ENCODE measurements at regions not wholly inside any gene's neighbourhood (a gene's known extent, or its start where the extent isn't known, plus 50 kb on each side); places are given as distances from the start of the nearest gene placed in this dataset.

DNA sequence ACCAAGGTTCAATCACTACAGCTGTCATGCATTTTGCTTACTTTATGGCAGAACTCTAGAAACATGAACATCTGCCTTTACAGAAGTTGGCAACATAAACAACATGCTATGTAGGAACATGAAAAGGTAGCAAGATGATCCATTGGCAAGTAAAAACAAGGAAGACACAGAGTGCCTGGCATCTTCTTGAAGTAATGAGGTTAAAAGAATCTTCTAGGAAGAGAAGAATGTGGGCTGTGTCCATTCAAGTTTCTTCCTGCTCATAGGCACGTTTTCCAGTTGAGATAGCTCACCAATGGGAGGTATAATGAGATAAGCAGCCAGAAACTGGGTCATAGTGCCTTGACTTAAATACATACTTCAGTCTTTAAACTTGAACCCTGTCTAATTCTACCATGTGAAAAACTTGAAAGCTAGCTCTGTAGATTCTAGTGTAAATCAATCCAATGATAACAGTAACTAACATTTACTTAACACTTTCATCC is 109.4 kb upstream of the PRLR start:
- Histone ChIP-seq H3K9me3 (no peaks in the 10 kb centered on the region), H3K4me1 (no peaks in the 10 kb centered on the region), H3K27ac (no peak overlapping the region), H3K4me3 (no peak overlapping the region), H3K27me3 (no peaks in the 10 kb centered on the region), H3K36me3 (no peaks in the 10 kb centered on the region)
- intact Hi-C loops (cut with DNase I) = no loop called here
- no peak for DNase-seq (ENCODE audit: low spot score in 2 of 2)
- TF ChIP-seq, protein P1, sequence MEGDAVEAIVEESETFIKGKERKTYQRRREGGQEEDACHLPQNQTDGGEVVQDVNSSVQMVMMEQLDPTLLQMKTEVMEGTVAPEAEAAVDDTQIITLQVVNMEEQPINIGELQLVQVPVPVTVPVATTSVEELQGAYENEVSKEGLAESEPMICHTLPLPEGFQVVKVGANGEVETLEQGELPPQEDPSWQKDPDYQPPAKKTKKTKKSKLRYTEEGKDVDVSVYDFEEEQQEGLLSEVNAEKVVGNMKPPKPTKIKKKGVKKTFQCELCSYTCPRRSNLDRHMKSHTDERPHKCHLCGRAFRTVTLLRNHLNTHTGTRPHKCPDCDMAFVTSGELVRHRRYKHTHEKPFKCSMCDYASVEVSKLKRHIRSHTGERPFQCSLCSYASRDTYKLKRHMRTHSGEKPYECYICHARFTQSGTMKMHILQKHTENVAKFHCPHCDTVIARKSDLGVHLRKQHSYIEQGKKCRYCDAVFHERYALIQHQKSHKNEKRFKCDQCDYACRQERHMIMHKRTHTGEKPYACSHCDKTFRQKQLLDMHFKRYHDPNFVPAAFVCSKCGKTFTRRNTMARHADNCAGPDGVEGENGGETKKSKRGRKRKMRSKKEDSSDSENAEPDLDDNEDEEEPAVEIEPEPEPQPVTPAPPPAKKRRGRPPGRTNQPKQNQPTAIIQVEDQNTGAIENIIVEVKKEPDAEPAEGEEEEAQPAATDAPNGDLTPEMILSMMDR (IDR thresholded peaks at IDR 0.05) = no peak

GRCh38 chr5:35339006-35339405 is 108.7 kb upstream of the PRLR start:
- no peaks in the 10 kb centered on the region for H3K9me3 ChIP-seq
- no peak for DNase-seq (ENCODE audit: low spot score in 2 of 2)
- H3K27ac ChIP-seq = no peak overlapping the region
- H3K36me3 ChIP-seq = no peaks in the 10 kb centered on the region
- H3K4me3 ChIP-seq = no peak overlapping the region
- TF ChIP-seq, protein P1 (IDR thresholded peaks at IDR 0.05) = no peak
- no peaks in the 10 kb centered on the region for H3K4me1 ChIP-seq
- H3K27me3 ChIP-seq = no peaks in the 10 kb centered on the region
- intact Hi-C loops (cut with DNase I) = no loop called here

GRCh38 chr5:35338157-35338453 is 107.8 kb upstream of the PRLR start:
- no peak overlapping the region for H3K4me3 ChIP-seq
- H3K36me3 ChIP-seq = no peaks in the 10 kb centered on the region
- intact Hi-C loops (cut with DNase I) = no loop called here
- no peaks in the 10 kb centered on the region for H3K27me3 ChIP-seq
- H3K9me3 ChIP-seq = no peaks in the 10 kb centered on the region
- H3K27ac ChIP-seq = no peak overlapping the region
- H3K4me1 ChIP-seq = no peaks in the 10 kb centered on the region
- TF ChIP-seq, protein P1 (IDR thresholded peaks at IDR 0.05) = no peak
- no peak for DNase-seq (ENCODE audit: low spot score in 2 of 2)

- no peaks in the 10 kb centered on the region for H3K4me1 ChIP-seq
- intact Hi-C loops (cut with DNase I) = no loop called here
- TF ChIP-seq, protein P1 (IDR thresholded peaks at IDR 0.05) = no peak
These were observed 107.3 kb upstream of the PRLR start for GRCh38 chr5:35337340-35338156.

GRCh38 chr5:35336230-35336629 is 105.9 kb upstream of the PRLR start:
- intact Hi-C loops (cut with DNase I) = no loop called here
- no peaks in the 10 kb centered on the region for H3K27me3 ChIP-seq

More at GRCh38 chr5:35337340-35338156, 107.3 kb upstream of the PRLR start:
- no peaks in the 10 kb centered on the region for H3K9me3 ChIP-seq
- no peaks in the 10 kb centered on the region for H3K36me3 ChIP-seq
- no peak overlapping the region for H3K4me3 ChIP-seq
- no peaks in the 10 kb centered on the region for H3K27me3 ChIP-seq
- DNase-seq (ENCODE audit: low spot score in 2 of 2) = no peak
- no peak overlapping the region for H3K27ac ChIP-seq

More at GRCh38 chr5:35336230-35336629, 105.9 kb upstream of the PRLR start:
- DNase-seq (ENCODE audit: low spot score in 2 of 2) = no peak
- H3K9me3 ChIP-seq = no peaks in the 10 kb centered on the region
- H3K27ac ChIP-seq = no peak overlapping the region
- no peaks in the 10 kb centered on the region for H3K4me1 ChIP-seq
- no peak overlapping the region for H3K4me3 ChIP-seq
- H3K36me3 ChIP-seq = no peaks in the 10 kb centered on the region
- TF ChIP-seq, protein P1 (IDR thresholded peaks at IDR 0.05) = no peak
